Liver (tissue), 3 donors: ENCODE measurements at regions not wholly inside any gene's neighbourhood (a gene's known extent, or its start where the extent isn't known, plus 50 kb on each side); places are given as distances from the start of the nearest gene placed in this dataset.

Experiments used
- CTCF ChIP-seq: fragments of 150-350 bp; IDR thresholded peaks from 2 replicates; pipeline ENCODE4 v1.5.1; 2017; ENCODE audit warnings: improper control_type of control experiment, low read depth, low read length; ENCODE audit not compliant: missing input control
- REST ChIP-seq: IDR thresholded peaks from 2 replicates; pipeline ENCODE4 v1.6.1; 2016; ENCODE audit warnings: antibody characterized with exemption, mild to moderate bottlenecking
- RXRA ChIP-seq, 2 donors: IDR thresholded peaks; 2 replicates each; pipeline ENCODE4 v1.6.1; 2017 to 2018; ENCODE audit warnings: antibody characterized with exemption in 2 of 2, mild to moderate bottlenecking in 1 of 2
- TAF1 ChIP-seq: conservative IDR thresholded peaks from 2 replicates; pipeline ENCODE4 v1.6.1; 2016; ENCODE audit warnings: antibody characterized with exemption, mild to moderate bottlenecking
- YY1 ChIP-seq: IDR thresholded peaks from 2 replicates; pipeline ENCODE4 v1.6.1; 2016; ENCODE audit warnings: antibody characterized with exemption, mild to moderate bottlenecking
- TF ChIP-seq, protein P1 (sequence below): IDR thresholded peaks from 2 replicates; pipeline ENCODE4 v1.6.1; 2016; ENCODE audit warnings: antibody characterized with exemption
- TF ChIP-seq, protein P2 (sequence below): IDR thresholded peaks from 2 replicates; pipeline ENCODE4 v1.6.1; 2016; ENCODE audit warnings: antibody characterized with exemption
- donor health status: healthy.
- donor health status: healthy.

DNA sequence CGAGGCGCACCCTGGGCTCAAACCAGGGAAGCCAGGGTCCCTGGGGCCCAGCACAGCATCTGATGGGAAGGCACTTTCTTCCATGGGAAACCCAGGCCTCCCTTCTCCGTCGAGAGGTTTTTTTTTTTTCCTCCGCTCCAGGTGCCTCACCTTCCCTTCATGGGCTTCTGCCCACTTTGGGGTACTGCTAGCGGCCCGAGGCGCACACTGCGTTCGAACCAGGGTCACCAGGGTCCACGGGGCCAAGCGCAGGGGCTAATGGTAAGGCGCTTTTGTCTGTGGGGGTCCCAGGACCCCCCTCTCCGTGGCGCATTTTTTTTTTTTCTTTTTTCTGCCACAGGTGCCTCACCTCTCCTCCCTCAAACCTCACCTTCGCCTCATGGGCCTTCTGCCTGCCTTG is 1571.3 kb downstream of the TSPY10 start:
- TF ChIP-seq REST (no peak), CTCF (no peak), RXRA (IDR thresholded peaks at IDR 0.05) (no peak), YY1 (no peak), TAF1 (no peak)
- TF ChIP-seq, protein P1, sequence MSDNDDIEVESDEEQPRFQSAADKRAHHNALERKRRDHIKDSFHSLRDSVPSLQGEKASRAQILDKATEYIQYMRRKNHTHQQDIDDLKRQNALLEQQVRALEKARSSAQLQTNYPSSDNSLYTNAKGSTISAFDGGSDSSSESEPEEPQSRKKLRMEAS = no peak
- TF ChIP-seq, protein P2, sequence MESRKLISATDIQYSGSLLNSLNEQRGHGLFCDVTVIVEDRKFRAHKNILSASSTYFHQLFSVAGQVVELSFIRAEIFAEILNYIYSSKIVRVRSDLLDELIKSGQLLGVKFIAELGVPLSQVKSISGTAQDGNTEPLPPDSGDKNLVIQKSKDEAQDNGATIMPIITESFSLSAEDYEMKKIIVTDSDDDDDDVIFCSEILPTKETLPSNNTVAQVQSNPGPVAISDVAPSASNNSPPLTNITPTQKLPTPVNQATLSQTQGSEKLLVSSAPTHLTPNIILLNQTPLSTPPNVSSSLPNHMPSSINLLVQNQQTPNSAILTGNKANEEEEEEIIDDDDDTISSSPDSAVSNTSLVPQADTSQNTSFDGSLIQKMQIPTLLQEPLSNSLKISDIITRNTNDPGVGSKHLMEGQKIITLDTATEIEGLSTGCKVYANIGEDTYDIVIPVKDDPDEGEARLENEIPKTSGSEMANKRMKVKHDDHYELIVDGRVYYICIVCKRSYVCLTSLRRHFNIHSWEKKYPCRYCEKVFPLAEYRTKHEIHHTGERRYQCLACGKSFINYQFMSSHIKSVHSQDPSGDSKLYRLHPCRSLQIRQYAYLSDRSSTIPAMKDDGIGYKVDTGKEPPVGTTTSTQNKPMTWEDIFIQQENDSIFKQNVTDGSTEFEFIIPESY = no peak
